ENCODE measurements at regions not wholly inside any gene's neighbourhood (a gene's known extent, or its start where the extent isn't known, plus 50 kb on each side); places are given as distances from the start of the nearest gene placed in this dataset.

- TF ChIP-seq, protein P1, sequence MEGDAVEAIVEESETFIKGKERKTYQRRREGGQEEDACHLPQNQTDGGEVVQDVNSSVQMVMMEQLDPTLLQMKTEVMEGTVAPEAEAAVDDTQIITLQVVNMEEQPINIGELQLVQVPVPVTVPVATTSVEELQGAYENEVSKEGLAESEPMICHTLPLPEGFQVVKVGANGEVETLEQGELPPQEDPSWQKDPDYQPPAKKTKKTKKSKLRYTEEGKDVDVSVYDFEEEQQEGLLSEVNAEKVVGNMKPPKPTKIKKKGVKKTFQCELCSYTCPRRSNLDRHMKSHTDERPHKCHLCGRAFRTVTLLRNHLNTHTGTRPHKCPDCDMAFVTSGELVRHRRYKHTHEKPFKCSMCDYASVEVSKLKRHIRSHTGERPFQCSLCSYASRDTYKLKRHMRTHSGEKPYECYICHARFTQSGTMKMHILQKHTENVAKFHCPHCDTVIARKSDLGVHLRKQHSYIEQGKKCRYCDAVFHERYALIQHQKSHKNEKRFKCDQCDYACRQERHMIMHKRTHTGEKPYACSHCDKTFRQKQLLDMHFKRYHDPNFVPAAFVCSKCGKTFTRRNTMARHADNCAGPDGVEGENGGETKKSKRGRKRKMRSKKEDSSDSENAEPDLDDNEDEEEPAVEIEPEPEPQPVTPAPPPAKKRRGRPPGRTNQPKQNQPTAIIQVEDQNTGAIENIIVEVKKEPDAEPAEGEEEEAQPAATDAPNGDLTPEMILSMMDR (IDR thresholded peaks at IDR 0.05) = no peak
- TF ChIP-seq POLR2A (IDR thresholded peaks at IDR 0.05) (no peak), POLR2AphosphoS5 (IDR thresholded peaks at IDR 0.05) (no peak)
Measured at GRCh38 chr19:30309176-30309575, 63.0 kb upstream of the ZNF536 start.

Measured in gastroesophageal sphincter (tissue), 3 donors.